RWPE1 (cell line): ENCODE measurements at regions not wholly inside any gene's neighbourhood (a gene's known extent, or its start where the extent isn't known, plus 50 kb on each side); places are given as distances from the start of the nearest gene placed in this dataset.

Source experiments
- CTCF ChIA-PET: fragments of 350-600 bp; sonication (Branson Sonifier 250); formaldehyde crosslinking; extraction: SDS; loops from one replicate; lab custom pipeline; 2021; lab: Yijun Ruan, JAX
- POLR2A ChIA-PET: fragments of 400-600 bp; formaldehyde crosslinking; extraction: SDS; loops from one replicate; lab custom pipeline; 2020; ENCODE audit warnings: antibody characterized with exemption; ENCODE audit not compliant: low non-redundant PET; lab: Yijun Ruan, JAX
- DNase-seq: peaks from one replicate; pipeline ENCODE4 v3.0.0; 2012; ENCODE audit warnings: low spot score
- H3K27ac ChIP-seq: fragments of 450-650 bp; 2 replicates; pipeline ENCODE4 v1.5.1; 2017
- TF ChIP-seq, protein P1 (sequence below): fragments of 450-650 bp; conservative IDR thresholded peaks from 2 replicates; pipeline ENCODE4 v1.5.1; 2017; ENCODE audit warnings: low read depth, mild to moderate bottlenecking

DNA sequence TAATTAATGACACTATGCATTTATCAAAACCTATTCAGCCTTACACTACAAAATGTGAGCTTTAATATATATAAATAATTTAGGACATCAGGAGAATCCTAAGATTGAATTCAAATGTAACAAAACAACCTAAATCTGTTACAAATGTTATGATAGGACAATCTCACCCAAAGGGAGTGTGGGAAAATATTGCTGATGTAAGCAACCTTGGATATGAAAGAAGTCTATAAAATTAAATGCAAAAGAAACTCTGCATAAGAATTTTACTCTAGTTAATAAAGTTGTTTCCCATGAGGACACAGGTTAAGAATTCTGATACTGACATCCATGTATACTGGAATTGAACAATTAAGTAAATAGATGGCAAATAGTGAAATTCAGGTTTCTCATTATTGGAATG lies 424.5 kb upstream of the MON1B start:
- DNase-seq = no peak
- ChIA-PET CTCF (no interaction called here), POLR2A (no interaction called here)
- H3K27ac ChIP-seq = no peak overlapping the region
- TF ChIP-seq, protein P1, sequence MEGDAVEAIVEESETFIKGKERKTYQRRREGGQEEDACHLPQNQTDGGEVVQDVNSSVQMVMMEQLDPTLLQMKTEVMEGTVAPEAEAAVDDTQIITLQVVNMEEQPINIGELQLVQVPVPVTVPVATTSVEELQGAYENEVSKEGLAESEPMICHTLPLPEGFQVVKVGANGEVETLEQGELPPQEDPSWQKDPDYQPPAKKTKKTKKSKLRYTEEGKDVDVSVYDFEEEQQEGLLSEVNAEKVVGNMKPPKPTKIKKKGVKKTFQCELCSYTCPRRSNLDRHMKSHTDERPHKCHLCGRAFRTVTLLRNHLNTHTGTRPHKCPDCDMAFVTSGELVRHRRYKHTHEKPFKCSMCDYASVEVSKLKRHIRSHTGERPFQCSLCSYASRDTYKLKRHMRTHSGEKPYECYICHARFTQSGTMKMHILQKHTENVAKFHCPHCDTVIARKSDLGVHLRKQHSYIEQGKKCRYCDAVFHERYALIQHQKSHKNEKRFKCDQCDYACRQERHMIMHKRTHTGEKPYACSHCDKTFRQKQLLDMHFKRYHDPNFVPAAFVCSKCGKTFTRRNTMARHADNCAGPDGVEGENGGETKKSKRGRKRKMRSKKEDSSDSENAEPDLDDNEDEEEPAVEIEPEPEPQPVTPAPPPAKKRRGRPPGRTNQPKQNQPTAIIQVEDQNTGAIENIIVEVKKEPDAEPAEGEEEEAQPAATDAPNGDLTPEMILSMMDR = no peak

DNA sequence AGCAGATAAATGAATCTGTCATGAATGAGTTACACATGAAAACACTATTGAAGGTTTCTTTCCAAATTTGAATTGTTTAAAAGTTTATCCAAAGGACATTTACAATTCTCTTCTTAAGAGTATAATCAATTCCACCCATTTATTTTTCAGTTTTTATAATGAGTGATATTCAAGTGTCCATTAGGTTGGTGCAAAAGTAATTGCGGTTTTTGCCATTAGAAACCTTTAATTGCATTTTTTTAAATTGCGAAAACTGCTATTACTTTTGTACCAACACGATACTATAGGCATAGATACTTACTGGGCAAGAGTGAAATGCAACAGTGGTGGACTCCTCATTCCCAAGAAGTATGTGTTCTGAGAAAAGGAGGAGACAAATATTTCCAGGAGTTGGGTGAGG lies 422.7 kb upstream of the MON1B start:
- POLR2A ChIA-PET = no interaction called here

DNA sequence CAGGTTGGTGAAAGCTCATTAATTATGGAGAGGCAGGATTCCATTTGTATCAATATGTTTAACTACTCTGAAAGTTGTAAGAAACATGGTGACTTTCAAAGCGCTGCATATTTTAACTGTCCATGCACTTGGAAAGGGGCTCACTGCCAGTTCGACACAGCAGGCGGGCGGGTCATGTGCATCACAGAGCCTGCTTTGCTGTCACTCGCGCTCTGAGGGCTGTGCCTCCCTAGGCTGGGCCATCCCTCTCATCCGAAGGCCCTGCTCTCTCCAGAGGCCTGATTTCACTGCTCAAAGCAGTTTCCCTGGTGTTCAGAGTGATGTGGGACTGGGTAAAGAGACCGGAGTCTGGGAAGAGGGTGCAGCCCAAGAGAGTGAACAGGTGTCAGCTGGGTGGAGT lies 422.0 kb upstream of the MON1B start:
- DNase-seq = no peak
- ChIA-PET CTCF (no interaction called here), POLR2A (no interaction called here)
- H3K27ac ChIP-seq = no peak overlapping the region
- TF ChIP-seq, protein P1 = no peak

More for the DNA sequence above, 422.7 kb upstream of the MON1B start:
- TF ChIP-seq, protein P1 = no peak
- DNase-seq = no peak
- CTCF ChIA-PET = no interaction called here
- H3K27ac ChIP-seq = no peak overlapping the region

DNA sequence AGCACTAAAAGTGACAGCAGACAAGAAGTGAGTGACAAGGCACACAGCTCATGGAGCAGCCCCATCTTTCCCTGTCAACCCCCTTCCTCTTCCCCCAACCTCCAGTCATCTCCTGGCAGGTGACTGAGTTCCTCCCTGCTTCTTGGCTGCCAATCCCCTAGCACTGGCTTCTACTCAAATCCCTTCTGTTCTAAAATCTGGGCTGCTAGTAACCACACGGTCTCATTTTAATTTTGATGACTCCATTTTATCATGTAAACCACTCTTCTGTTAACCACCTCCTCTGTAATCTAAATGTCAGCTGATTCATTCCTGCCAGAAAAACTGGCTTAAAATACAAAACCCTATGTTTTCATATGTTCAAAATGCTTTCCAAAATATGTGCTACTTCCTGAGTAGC lies 419.8 kb upstream of the MON1B start:
- POLR2A ChIA-PET = no interaction called here
- CTCF ChIA-PET = no interaction called here
- no peak overlapping the region for H3K27ac ChIP-seq

DNA sequence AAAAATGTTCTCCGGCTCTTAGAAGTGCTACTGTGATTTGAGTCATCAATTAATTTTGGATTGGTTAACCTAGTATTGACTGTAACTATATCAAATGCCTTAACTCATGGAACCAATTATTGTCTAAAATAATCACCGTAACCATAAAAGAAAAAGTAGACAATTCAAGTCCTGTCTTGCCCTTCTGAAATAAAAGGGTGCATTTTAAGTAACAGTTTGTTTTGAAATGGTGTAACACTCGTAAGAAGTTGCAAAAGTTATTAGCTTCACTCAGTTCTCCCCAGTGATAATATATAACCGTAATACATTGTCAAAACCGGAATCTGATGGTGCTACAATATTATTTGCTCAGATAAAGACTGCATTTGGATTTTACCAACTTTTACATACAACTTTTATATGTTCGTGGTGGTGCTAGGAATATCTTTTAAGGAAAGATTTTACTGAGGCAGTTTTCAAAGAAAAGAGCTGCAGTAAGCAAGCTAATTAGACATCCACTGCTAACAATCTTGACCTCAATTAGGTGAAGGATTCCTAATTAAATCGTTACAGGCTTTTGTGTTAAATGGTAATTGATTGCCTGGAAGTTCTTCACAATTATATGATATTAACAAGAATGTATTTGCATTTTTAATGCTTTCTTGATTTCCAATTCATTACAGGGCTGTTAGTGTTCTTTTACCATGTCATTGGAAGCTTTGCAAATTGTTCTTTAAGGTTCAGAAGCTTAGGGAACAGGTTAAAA lies 413.1 kb upstream of the MON1B start:
- peak; percentile 4 for DNase-seq
- no peak overlapping the region for H3K27ac ChIP-seq
- TF ChIP-seq, protein P1 = no peak
- CTCF ChIA-PET = interaction anchor here (0.6 kb wide), 1 partner anchor 1981 kb away, joined by 7 read pairs; no protein-coding TSS in a partner anchor
- POLR2A ChIA-PET = no interaction called here

More for the DNA sequence above, 419.8 kb upstream of the MON1B start:
- DNase-seq = no peak
- TF ChIP-seq, protein P1 = no peak

DNA sequence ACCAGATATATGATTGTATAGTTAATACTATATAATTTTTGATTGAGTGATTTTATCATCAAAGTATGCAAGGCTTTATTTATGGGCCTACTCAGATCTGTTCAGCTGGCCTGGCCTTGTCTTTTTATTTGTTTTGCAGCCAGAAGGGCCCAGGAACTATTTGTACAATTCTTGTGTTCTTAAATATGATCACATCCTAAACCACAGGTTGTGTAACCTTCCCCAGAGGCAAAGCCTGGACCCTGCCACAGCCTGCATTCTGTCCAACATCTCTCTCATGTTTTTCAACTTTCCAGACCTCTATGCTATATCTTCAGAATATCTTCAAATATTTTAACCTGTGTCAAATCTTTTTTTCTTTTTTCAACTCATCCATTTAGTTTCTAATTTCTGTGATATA lies 410.4 kb upstream of the MON1B start:
- TF ChIP-seq, protein P1 = no peak
- ChIA-PET POLR2A (no interaction called here), CTCF (no interaction called here)
- no peak overlapping the region for H3K27ac ChIP-seq
- peak; percentile 28 for DNase-seq
